ENCODE measurements at regions not wholly inside any gene's neighbourhood (a gene's known extent, or its start where the extent isn't known, plus 50 kb on each side); places are given as distances from the start of the nearest gene placed in this dataset.

DNA sequence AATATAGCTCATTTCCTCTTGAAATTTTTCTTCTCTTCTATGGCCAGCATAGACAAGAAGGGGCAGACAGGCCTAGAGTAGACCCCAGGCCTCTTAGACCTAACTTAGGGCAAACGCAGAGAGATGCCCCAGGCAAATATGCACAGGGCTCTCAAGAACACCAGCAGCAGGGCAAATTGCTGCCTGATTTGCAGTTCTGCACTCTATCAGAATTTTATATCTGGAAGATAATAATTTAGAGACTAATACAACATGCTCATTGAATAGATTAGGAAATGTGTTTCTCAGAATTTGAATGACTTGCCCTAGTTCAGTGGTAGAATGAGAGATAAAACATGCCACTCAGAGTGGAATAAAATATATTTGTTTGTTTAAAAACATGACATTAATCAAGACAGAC is 200.4 kb upstream of the ADGRL2 start:
- no TSS peak for BruUV-seq (replicated peaks)
- H2AFZ ChIP-seq (ENCODE audit: low read length): no peak overlapping the region
- intact Hi-C loops (cut with micrococcal nuclease; ENCODE audit: unreplicated experiment): no loop called here

More for the DNA sequence above, 200.4 kb upstream of the ADGRL2 start:
- ATAC-seq: no peak
- TF ChIP-seq, protein P1, sequence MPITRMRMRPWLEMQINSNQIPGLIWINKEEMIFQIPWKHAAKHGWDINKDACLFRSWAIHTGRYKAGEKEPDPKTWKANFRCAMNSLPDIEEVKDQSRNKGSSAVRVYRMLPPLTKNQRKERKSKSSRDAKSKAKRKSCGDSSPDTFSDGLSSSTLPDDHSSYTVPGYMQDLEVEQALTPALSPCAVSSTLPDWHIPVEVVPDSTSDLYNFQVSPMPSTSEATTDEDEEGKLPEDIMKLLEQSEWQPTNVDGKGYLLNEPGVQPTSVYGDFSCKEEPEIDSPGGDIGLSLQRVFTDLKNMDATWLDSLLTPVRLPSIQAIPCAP (CRISPR knock-in tag; IDR thresholded peaks at IDR 0.05; ENCODE audit: low read depth): no peak
- TF ChIP-seq MAFG (CRISPR knock-in tag; IDR thresholded peaks at IDR 0.05): no peak
- TF ChIP-seq MATR3 (CRISPR knock-in tag; IDR thresholded peaks at IDR 0.05): no peak
- TF ChIP-seq KLF15 (CRISPR knock-in tag; IDR thresholded peaks at IDR 0.05; ENCODE audit: borderline replicate concordance): no peak
- no peak for TF ChIP-seq CHD4 (IDR thresholded peaks at IDR 0.05; ENCODE audit: borderline replicate concordance, low read length)
- TF ChIP-seq PRMT3 (CRISPR knock-in tag; IDR thresholded peaks at IDR 0.05; ENCODE audit: borderline replicate concordance, low read depth): no peak
- no peak for TF ChIP-seq RBM22 (optimal IDR thresholded peaks at IDR 0.05; ENCODE audit: low read length)
- TF ChIP-seq, protein P2, sequence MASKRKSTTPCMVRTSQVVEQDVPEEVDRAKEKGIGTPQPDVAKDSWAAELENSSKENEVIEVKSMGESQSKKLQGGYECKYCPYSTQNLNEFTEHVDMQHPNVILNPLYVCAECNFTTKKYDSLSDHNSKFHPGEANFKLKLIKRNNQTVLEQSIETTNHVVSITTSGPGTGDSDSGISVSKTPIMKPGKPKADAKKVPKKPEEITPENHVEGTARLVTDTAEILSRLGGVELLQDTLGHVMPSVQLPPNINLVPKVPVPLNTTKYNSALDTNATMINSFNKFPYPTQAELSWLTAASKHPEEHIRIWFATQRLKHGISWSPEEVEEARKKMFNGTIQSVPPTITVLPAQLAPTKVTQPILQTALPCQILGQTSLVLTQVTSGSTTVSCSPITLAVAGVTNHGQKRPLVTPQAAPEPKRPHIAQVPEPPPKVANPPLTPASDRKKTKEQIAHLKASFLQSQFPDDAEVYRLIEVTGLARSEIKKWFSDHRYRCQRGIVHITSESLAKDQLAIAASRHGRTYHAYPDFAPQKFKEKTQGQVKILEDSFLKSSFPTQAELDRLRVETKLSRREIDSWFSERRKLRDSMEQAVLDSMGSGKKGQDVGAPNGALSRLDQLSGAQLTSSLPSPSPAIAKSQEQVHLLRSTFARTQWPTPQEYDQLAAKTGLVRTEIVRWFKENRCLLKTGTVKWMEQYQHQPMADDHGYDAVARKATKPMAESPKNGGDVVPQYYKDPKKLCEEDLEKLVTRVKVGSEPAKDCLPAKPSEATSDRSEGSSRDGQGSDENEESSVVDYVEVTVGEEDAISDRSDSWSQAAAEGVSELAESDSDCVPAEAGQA (IDR thresholded peaks at IDR 0.05; ENCODE audit: low read depth): no peak
- TF ChIP-seq, protein P2 (CRISPR knock-in tag; IDR thresholded peaks at IDR 0.05; ENCODE audit: borderline replicate concordance): no peak
- no peak for TF ChIP-seq SNAPC2 (CRISPR knock-in tag; IDR thresholded peaks at IDR 0.05)
- TF ChIP-seq TCF7 (IDR thresholded peaks at IDR 0.05; ENCODE audit: low read depth): no peak
- TF ChIP-seq ZNF382 (CRISPR knock-in tag; IDR thresholded peaks at IDR 0.05; ENCODE audit: borderline replicate concordance): no peak
- TF ChIP-seq GABPB1 (CRISPR knock-in tag; IDR thresholded peaks at IDR 0.05): no peak
- WGBS (ENCODE audit: low lambda C conversion rate): 0% methylated on average over 1 of the region's 1 CpG
- H4K20me1 ChIP-seq (ENCODE audit: insufficient read depth, low read length): no peaks in the 10 kb centered on the region
- no peaks in the 10 kb centered on the region for H3K4me1 ChIP-seq (ENCODE audit: insufficient read depth, low read length)
- no peaks in the 10 kb centered on the region for H3K36me3 ChIP-seq (replicated peaks in 1 of 2; ENCODE audit: control insufficient read depth in 1 of 2, insufficient read depth in 2 of 2, low read length in 2 of 2)
- DNase-seq (ENCODE audit: low spot score): no peak
- peaks cover 22% of the 10 kb centered on the region; the same call in 1 of the 2 replicates for H3K9me3 ChIP-seq (ENCODE audit: low read length)
- FAIRE-seq: no peak
- CTCF ChIA-PET (ENCODE audit: low intra/inter-chr PET ratio, low total read pairs): no interaction called here
- in situ Hi-C loops (cut with HindIII; ENCODE audit: extremely low pct_ligation_motif_present, low pct_unique_long_range_greater_than_20kb): no loop called here
- H3K4me3 ChIP-seq (replicated peaks in 1 of 3; ENCODE audit: insufficient read depth in 1 of 3, low read depth in 2 of 3, low read length in 3 of 3): no peak overlapping the region
- POLR2A ChIA-PET: no interaction called here
- H3K4me2 ChIP-seq (ENCODE audit: low read depth, low read length): no peak overlapping the region
- no peak overlapping the region for H3K27ac ChIP-seq (ENCODE audit: extremely low read length, insufficient read depth, low read length)
- H3K9ac ChIP-seq (ENCODE audit: insufficient read depth, low read depth, low read length): no peak overlapping the region
- no peaks in the 10 kb centered on the region for H3K27me3 ChIP-seq (ENCODE audit: control insufficient read depth in 1 of 2, insufficient read depth in 2 of 2, low read length in 2 of 2)
- no peaks in the 10 kb centered on the region for H3K79me2 ChIP-seq (ENCODE audit: insufficient read depth, low read length)

Measured in HepG2 (cell line).